GM18520 (cell line): ENCODE measurements at regions not wholly inside any gene's neighbourhood (a gene's known extent, or its start where the extent isn't known, plus 50 kb on each side); places are given as distances from the start of the nearest gene placed in this dataset.

Experiments
- ATAC-seq: cut with Tn5 transposase; IDR thresholded peaks from one replicate; pipeline ENCODE4 v1.9.1; 2021; ENCODE audit not compliant: unreplicated experiment

GRCh38 chr3:180283251-180283650 lies 246.5 kb upstream of the PEX5L start:
- no peak for ATAC-seq

GRCh38 chr3:180284331-180285110 lies 247.8 kb upstream of the PEX5L start:
- no peak for ATAC-seq

- no peak for ATAC-seq
Measured at GRCh38 chr3:180287703-180288102, 251.0 kb upstream of the PEX5L start.

- no peak for ATAC-seq
Measured at GRCh38 chr3:180288816-180289215, 252.1 kb upstream of the PEX5L start.

GRCh38 chr3:180290300-180290699 lies 253.6 kb upstream of the PEX5L start:
- ATAC-seq = no peak

GRCh38 chr3:180294282-180295027 lies 257.7 kb upstream of the PEX5L start:
- ATAC-seq = no peak

- ATAC-seq = no peak
Measured at GRCh38 chr3:180295811-180296210, 259.1 kb upstream of the PEX5L start.

GRCh38 chr3:180296971-180297370 lies 260.2 kb upstream of the PEX5L start:
- ATAC-seq = no peak

- ATAC-seq = no peak
Measured at GRCh38 chr3:180306155-180306554, 269.4 kb upstream of the PEX5L start.

GRCh38 chr3:180306691-180307090 lies 270.0 kb upstream of the PEX5L start:
- no peak for ATAC-seq

- ATAC-seq = no peak
Measured at GRCh38 chr3:180311242-180311641, 274.5 kb upstream of the PEX5L start.

- ATAC-seq = no peak
Measured at GRCh38 chr3:180316321-180316720, 279.6 kb upstream of the PEX5L start.

- ATAC-seq = no peak
Measured at GRCh38 chr3:180319461-180319860, 282.5 kb upstream of the TTC14 start.

GRCh38 chr3:180320631-180321030 lies 281.3 kb upstream of the TTC14 start:
- no peak for ATAC-seq

GRCh38 chr3:180321534-180321933 lies 280.4 kb upstream of the TTC14 start:
- no peak for ATAC-seq

GRCh38 chr3:180322829-180323228 lies 279.1 kb upstream of the TTC14 start:
- no peak for ATAC-seq

- no peak for ATAC-seq
Measured at GRCh38 chr3:180324791-180325190, 277.2 kb upstream of the TTC14 start.

- no peak for ATAC-seq
Measured at GRCh38 chr3:180325533-180325932, 276.4 kb upstream of the TTC14 start.

GRCh38 chr3:180325958-180326357 lies 276.0 kb upstream of the TTC14 start:
- ATAC-seq = no peak

- peak; percentile 61 for ATAC-seq
Measured at GRCh38 chr3:180329187-180329586, 272.8 kb upstream of the TTC14 start.

GRCh38 chr3:180329847-180330246 lies 272.1 kb upstream of the TTC14 start:
- ATAC-seq = no peak

- no peak for ATAC-seq
Measured at GRCh38 chr3:180330440-180330839, 271.5 kb upstream of the TTC14 start.
